Cardiac muscle cell (in vitro differentiated cells and primary cell): ENCODE measurements at regions not wholly inside any gene's neighbourhood (a gene's known extent, or its start where the extent isn't known, plus 50 kb on each side); places are given as distances from the start of the nearest gene placed in this dataset.

Source experiments
- DNase-seq, 2 donors: peaks; one replicate each; pipeline versions ENCODE4 v3.0.0 to v3.0.0-alpha.2; 2010 to 2017; ENCODE audit warnings: low read depth in 1 of 2, low spot score in 1 of 2
- H3K27ac ChIP-seq: fragments of 200-600 bp; sonication (generic); 2 replicates; pipeline ENCODE4 v1.5.1; 2016
- H3K27me3 ChIP-seq: fragments of 200-600 bp; sonication (generic); 2 replicates; pipeline ENCODE4 v1.6.0; 2016; ENCODE audit warnings: control low read depth
- H3K36me3 ChIP-seq: fragments of 200-600 bp; sonication (generic); 2 replicates; pipeline ENCODE4 v1.5.1; 2016; ENCODE audit warnings: control low read depth
- H3K4me1 ChIP-seq: fragments of 200-600 bp; sonication (generic); 2 replicates; pipeline ENCODE4 v1.8.1; 2017; ENCODE audit warnings: low read depth, mild to moderate bottlenecking, mixed run types
- H3K4me3 ChIP-seq: fragments of 200-600 bp; sonication (generic); 2 replicates; pipeline ENCODE4 v1.5.1; 2016; ENCODE audit warnings: mild to moderate bottlenecking
- H3K9me3 ChIP-seq: fragments of 200-600 bp; sonication (generic); 2 replicates; pipeline ENCODE4 v1.5.1; 2017; ENCODE audit warnings: low read depth, mild to moderate bottlenecking, control low read depth
- CTCF ChIP-seq: IDR thresholded peaks from 2 replicates; pipeline ENCODE4 v1.5.1; 2012; ENCODE audit warnings: low read depth, mild to moderate bottlenecking, low read length

GRCh38 chr4:155468282-155468681, 91.5 kb upstream of the MAP9 start:
- H3K9me3 ChIP-seq: no peaks in the 10 kb centered on the region
- no peak overlapping the region for H3K4me3 ChIP-seq
- H3K27ac ChIP-seq: no peak overlapping the region
- no peaks in the 10 kb centered on the region for H3K4me1 ChIP-seq
- no peaks in the 10 kb centered on the region for H3K36me3 ChIP-seq
- no peak for DNase-seq
- H3K27me3 ChIP-seq: no peaks in the 10 kb centered on the region
- no peak for TF ChIP-seq CTCF

- no peak for DNase-seq
- no peak for TF ChIP-seq CTCF
- Histone ChIP-seq H3K9me3 (no peaks in the 10 kb centered on the region), H3K4me1 (no peaks in the 10 kb centered on the region), H3K27me3 (no peaks in the 10 kb centered on the region), H3K27ac (no peak overlapping the region), H3K36me3 (no peaks in the 10 kb centered on the region), H3K4me3 (no peak overlapping the region)
Measured at GRCh38 chr4:155450676-155451075, 73.9 kb upstream of the MAP9 start.

GRCh38 chr4:155445306-155445705, 68.5 kb upstream of the MAP9 start:
- Histone ChIP-seq H3K36me3 (no peaks in the 10 kb centered on the region), H3K9me3 (no peaks in the 10 kb centered on the region), H3K4me3 (no peak overlapping the region), H3K4me1 (no peaks in the 10 kb centered on the region), H3K27ac (no peak overlapping the region), H3K27me3 (no peaks in the 10 kb centered on the region)
- TF ChIP-seq CTCF: no peak
- no peak for DNase-seq

- TF ChIP-seq CTCF: no peak
- Histone ChIP-seq H3K4me1 (no peaks in the 10 kb centered on the region), H3K27me3 (no peaks in the 10 kb centered on the region)
Measured at GRCh38 chr4:155444721-155445120, 68.0 kb upstream of the MAP9 start.

GRCh38 chr4:155442267-155443105, 65.7 kb upstream of the MAP9 start:
- Histone ChIP-seq H3K36me3 (no peaks in the 10 kb centered on the region), H3K9me3 (no peaks in the 10 kb centered on the region), H3K27me3 (no peaks in the 10 kb centered on the region), H3K4me1 (no peaks in the 10 kb centered on the region), H3K27ac (peak overlapping the region; percentile 29), H3K4me3 (no peak overlapping the region)
- TF ChIP-seq CTCF: peak; percentile 98
- DNase-seq: peak; percentile 84

More at GRCh38 chr4:155444721-155445120, 68.0 kb upstream of the MAP9 start:
- Histone ChIP-seq H3K9me3 (no peaks in the 10 kb centered on the region), H3K27ac (no peak overlapping the region), H3K4me3 (no peak overlapping the region), H3K36me3 (no peaks in the 10 kb centered on the region)
- no peak for DNase-seq
